GM18498 (cell line): ENCODE measurements at regions not wholly inside any gene's neighbourhood (a gene's known extent, or its start where the extent isn't known, plus 50 kb on each side); places are given as distances from the start of the nearest gene placed in this dataset.
"Not testable (repeated sequence)": the region's sequence is repeated elsewhere in the genome, so short reads cannot be mapped to it uniquely, and the experiment has no call there.

Experiments
- ATAC-seq: cut with Tn5 transposase; IDR thresholded peaks from one replicate; pipeline ENCODE4 v1.9.1; 2021; ENCODE audit warnings: mild to moderate bottlenecking, moderate library complexity; ENCODE audit not compliant: unreplicated experiment

GRCh38 chr9:90466441-90466840 lies 176.2 kb downstream of the DIRAS2 start:
- no peak for ATAC-seq

GRCh38 chr9:90469435-90469834 lies 173.2 kb downstream of the DIRAS2 start:
- ATAC-seq: no peak

- no peak for ATAC-seq
Measured at GRCh38 chr9:90469865-90470387, 172.7 kb downstream of the DIRAS2 start.

- ATAC-seq: no peak
Measured at GRCh38 chr9:90476058-90476457, 166.6 kb downstream of the DIRAS2 start.

- no peak for ATAC-seq
Measured at GRCh38 chr9:90477535-90477934, 165.1 kb downstream of the DIRAS2 start.

GRCh38 chr9:90478821-90479220 lies 163.8 kb downstream of the DIRAS2 start:
- no peak for ATAC-seq

- ATAC-seq: no peak
Measured at GRCh38 chr9:90485028-90485427, 157.6 kb downstream of the DIRAS2 start.

- ATAC-seq: no peak
Measured at GRCh38 chr9:90489066-90489465, 153.6 kb downstream of the DIRAS2 start.

GRCh38 chr9:90499761-90500160 lies 142.9 kb downstream of the DIRAS2 start:
- no peak for ATAC-seq

GRCh38 chr9:90502134-90502533 lies 140.5 kb downstream of the DIRAS2 start:
- ATAC-seq: no peak

- peak; percentile 63 for ATAC-seq
Measured at GRCh38 chr9:90504486-90504885, 138.1 kb downstream of the DIRAS2 start.

- ATAC-seq: no peak
Measured at GRCh38 chr9:90505695-90506094, 136.9 kb downstream of the DIRAS2 start.

- not testable (repeated sequence) for ATAC-seq
Measured at GRCh38 chr9:90506402-90506801, 136.2 kb downstream of the DIRAS2 start.

GRCh38 chr9:90507621-90508020 lies 135.0 kb downstream of the DIRAS2 start:
- ATAC-seq: no peak

GRCh38 chr9:90508940-90509339 lies 133.7 kb downstream of the DIRAS2 start:
- no peak for ATAC-seq

GRCh38 chr9:90511711-90512110 lies 130.9 kb downstream of the DIRAS2 start:
- no peak for ATAC-seq

GRCh38 chr9:90514877-90515276 lies 127.7 kb downstream of the DIRAS2 start:
- ATAC-seq: no peak

GRCh38 chr9:90515510-90515909 lies 127.1 kb downstream of the DIRAS2 start:
- no peak for ATAC-seq

GRCh38 chr9:90517103-90517502 lies 125.5 kb downstream of the DIRAS2 start:
- ATAC-seq: no peak

GRCh38 chr9:90521811-90522570 lies 120.6 kb downstream of the DIRAS2 start:
- no peak for ATAC-seq

GRCh38 chr9:90523958-90524357 lies 118.7 kb downstream of the DIRAS2 start:
- ATAC-seq: no peak

GRCh38 chr9:90526386-90526785 lies 116.2 kb downstream of the DIRAS2 start:
- no peak for ATAC-seq

GRCh38 chr9:90536094-90536493 lies 106.5 kb downstream of the DIRAS2 start:
- ATAC-seq: not testable (repeated sequence)
